GM06990 (cell line): ENCODE measurements at regions not wholly inside any gene's neighbourhood (a gene's known extent, or its start where the extent isn't known, plus 50 kb on each side); places are given as distances from the start of the nearest gene placed in this dataset.

ENCODE experiments used
- DNase-seq: peaks from one replicate; pipeline ENCODE4 v3.0.0-alpha.2; 2011; ENCODE audit not compliant: insufficient read length; ENCODE audit errors: extremely low read depth
- H3K27me3 ChIP-seq: replicated peaks from 2 replicates; pipeline ENCODE4 v1.6.0; 2011; ENCODE audit warnings: low read length; ENCODE audit not compliant: control insufficient read depth, insufficient read depth
- H3K36me3 ChIP-seq: 2 replicates; pipeline ENCODE4 v1.5.1; 2011; ENCODE audit warnings: low read length; ENCODE audit not compliant: control insufficient read depth, insufficient read depth
- H3K4me3 ChIP-seq: replicated peaks from 2 replicates; pipeline ENCODE4 v1.5.1; 2011; ENCODE audit warnings: low read depth, mild to moderate bottlenecking, control low read depth, low read length
- CTCF ChIP-seq: IDR thresholded peaks from 2 replicates; pipeline ENCODE4 v1.5.1; 2011; ENCODE audit warnings: low read length, control low read depth, mild to moderate bottlenecking, inconsistent platforms; ENCODE audit not compliant: insufficient read depth, poor library complexity, severe bottlenecking

GRCh38 chr2:172276961-172277360 lies 150.4 kb upstream of the ITGA6 start:
- H3K27me3 ChIP-seq: no peaks in the 10 kb centered on the region; the same call in 1 of the 2 replicates
- TF ChIP-seq CTCF: no peak
- H3K4me3 ChIP-seq: no peak overlapping the region
- DNase-seq: no peak
- no peaks in the 10 kb centered on the region for H3K36me3 ChIP-seq

GRCh38 chr2:172278667-172279066 lies 148.7 kb upstream of the ITGA6 start:
- H3K27me3 ChIP-seq: no peaks in the 10 kb centered on the region; the same call in 1 of the 2 replicates
- DNase-seq: no peak
- no peak overlapping the region for H3K4me3 ChIP-seq
- no peaks in the 10 kb centered on the region for H3K36me3 ChIP-seq
- TF ChIP-seq CTCF: no peak

GRCh38 chr2:172279214-172279613 lies 148.2 kb upstream of the ITGA6 start:
- H3K27me3 ChIP-seq: no peaks in the 10 kb centered on the region
- no peak overlapping the region for H3K4me3 ChIP-seq
- H3K36me3 ChIP-seq: no peaks in the 10 kb centered on the region
- DNase-seq: no peak
- no peak for TF ChIP-seq CTCF

- TF ChIP-seq CTCF: no peak
- DNase-seq: no peak
- H3K4me3 ChIP-seq: no peak overlapping the region
- no peaks in the 10 kb centered on the region for H3K27me3 ChIP-seq
- H3K36me3 ChIP-seq: no peaks in the 10 kb centered on the region
Measured at GRCh38 chr2:172279813-172280212, 147.6 kb upstream of the ITGA6 start.

- Histone ChIP-seq H3K4me3 (no peak overlapping the region), H3K36me3 (no peaks in the 10 kb centered on the region), H3K27me3 (no peaks in the 10 kb centered on the region)
- no peak for TF ChIP-seq CTCF
- no peak for DNase-seq
Measured at GRCh38 chr2:172280571-172281361, 146.6 kb upstream of the ITGA6 start.
